SK-N-SH (cell line): ENCODE measurements at regions not wholly inside any gene's neighbourhood (a gene's known extent, or its start where the extent isn't known, plus 50 kb on each side); places are given as distances from the start of the nearest gene placed in this dataset.

ENCODE experiments used
- CTCF ChIP-seq: fragments of 200-600 bp; sonication (generic); IDR thresholded peaks from 2 replicates; pipeline ENCODE4 v1.6.1; 2017; ENCODE audit warnings: antibody characterized with exemption, mild to moderate bottlenecking, moderate library complexity
- GABPA ChIP-seq: IDR thresholded peaks from 2 replicates; pipeline ENCODE4 v1.4.0; 2012; ENCODE audit warnings: low read depth, mild to moderate bottlenecking
- JUND ChIP-seq: IDR thresholded peaks from 2 replicates; pipeline ENCODE4 v1.4.0; 2012
- MAX ChIP-seq: IDR thresholded peaks from 2 replicates; pipeline ENCODE4 v1.4.0; 2012; ENCODE audit warnings: low read depth
- POLR2AphosphoS5 ChIP-seq: IDR thresholded peaks from 2 replicates; pipeline ENCODE4 v1.6.1; 2012; ENCODE audit warnings: low read depth, low read length
- RCOR1 ChIP-seq: fragments of 150-350 bp; IDR thresholded peaks from 2 replicates; pipeline ENCODE4 v1.6.1; 2017; ENCODE audit warnings: antibody characterized with exemption, low read length
- RFX5 ChIP-seq: IDR thresholded peaks from 2 replicates; pipeline ENCODE4 v1.6.1; 2012; ENCODE audit warnings: mild to moderate bottlenecking, improper control_type of control experiment, low read length
- SIN3A ChIP-seq: IDR thresholded peaks from 2 replicates; pipeline ENCODE4 v1.6.1; 2012; ENCODE audit warnings: low read depth, mild to moderate bottlenecking, low read length, moderate library complexity, borderline replicate concordance
- TAF1 ChIP-seq: IDR thresholded peaks from 2 replicates; pipeline ENCODE4 v1.6.1; 2012; ENCODE audit warnings: low read depth, mild to moderate bottlenecking, low read length, moderate library complexity, borderline replicate concordance
- TCF12 ChIP-seq: IDR thresholded peaks from 2 replicates; pipeline ENCODE4 v1.4.0; 2012
- TEAD4 ChIP-seq: IDR thresholded peaks from 2 replicates; pipeline ENCODE4 v1.4.0; 2012; ENCODE audit warnings: mild to moderate bottlenecking, borderline replicate concordance; ENCODE audit not compliant: insufficient read depth
- YY1 ChIP-seq: IDR thresholded peaks from 2 replicates; pipeline ENCODE4 v1.4.0; 2012; ENCODE audit warnings: low read depth, mild to moderate bottlenecking
- TF ChIP-seq, protein P1 (sequence below): IDR thresholded peaks from 2 replicates; pipeline ENCODE4 v1.4.0; 2012; ENCODE audit warnings: low read depth, borderline replicate concordance

DNA sequence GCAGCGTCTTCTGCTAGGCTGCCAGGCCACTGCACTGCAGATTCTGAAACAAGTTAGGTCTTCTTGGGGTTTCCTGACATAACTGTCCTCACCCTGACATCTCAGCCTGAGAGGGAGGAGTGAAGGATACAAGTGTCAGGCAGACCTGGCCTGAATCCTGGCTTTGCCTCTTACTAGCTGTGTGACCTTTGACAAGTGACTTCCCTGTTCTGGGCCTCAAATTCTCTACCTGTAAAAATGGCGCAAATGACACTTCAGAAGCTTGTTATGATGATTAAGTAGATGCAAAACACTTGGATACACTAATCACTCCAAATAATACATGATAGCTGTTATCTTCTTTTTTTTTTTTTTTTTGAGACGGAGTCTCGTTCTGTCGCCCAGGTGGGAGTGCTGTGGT is 119.2 kb upstream of the BOD1 start:
- TF ChIP-seq YY1: no peak
- no peak for TF ChIP-seq POLR2AphosphoS5
- no peak for TF ChIP-seq GABPA
- TF ChIP-seq CTCF: no peak
- TF ChIP-seq RFX5: no peak
- no peak for TF ChIP-seq TAF1
- TF ChIP-seq, protein P1, sequence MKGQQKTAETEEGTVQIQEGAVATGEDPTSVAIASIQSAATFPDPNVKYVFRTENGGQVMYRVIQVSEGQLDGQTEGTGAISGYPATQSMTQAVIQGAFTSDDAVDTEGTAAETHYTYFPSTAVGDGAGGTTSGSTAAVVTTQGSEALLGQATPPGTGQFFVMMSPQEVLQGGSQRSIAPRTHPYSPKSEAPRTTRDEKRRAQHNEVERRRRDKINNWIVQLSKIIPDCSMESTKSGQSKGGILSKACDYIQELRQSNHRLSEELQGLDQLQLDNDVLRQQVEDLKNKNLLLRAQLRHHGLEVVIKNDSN: no peak
- TF ChIP-seq TEAD4: no peak
- TF ChIP-seq JUND: no peak
- TF ChIP-seq SIN3A: no peak
- no peak for TF ChIP-seq MAX
- no peak for TF ChIP-seq RCOR1
- TF ChIP-seq TCF12: no peak
